ENCODE measurements at regions not wholly inside any gene's neighbourhood (a gene's known extent, or its start where the extent isn't known, plus 50 kb on each side); places are given as distances from the start of the nearest gene placed in this dataset.

DNA sequence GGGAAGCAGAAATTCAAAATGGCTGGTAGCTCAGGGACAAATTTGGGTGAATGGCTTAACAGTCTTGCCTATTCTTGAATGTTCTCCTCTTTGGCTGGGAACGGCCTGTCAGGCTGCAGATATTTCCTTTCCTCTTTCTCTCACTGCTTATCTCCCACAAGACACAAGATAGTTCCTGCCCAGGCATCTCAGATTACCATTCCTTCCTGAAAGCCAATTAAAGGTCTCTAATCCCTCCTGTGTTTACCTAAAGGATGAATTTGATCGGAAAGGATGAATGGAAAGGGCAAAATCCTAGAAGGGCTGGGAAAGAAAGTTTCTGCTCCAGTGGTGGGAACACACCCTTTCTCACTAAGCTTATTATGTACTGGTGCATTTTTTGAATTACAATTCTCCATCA lies 95.9 kb upstream of the JAG1 start:
- TF ChIP-seq CTCF (IDR thresholded peaks at IDR 0.05) = no peak
- no peak for TF ChIP-seq FOXK1 (CRISPR knock-in tag; IDR thresholded peaks at IDR 0.05)
- TF ChIP-seq, protein P1, sequence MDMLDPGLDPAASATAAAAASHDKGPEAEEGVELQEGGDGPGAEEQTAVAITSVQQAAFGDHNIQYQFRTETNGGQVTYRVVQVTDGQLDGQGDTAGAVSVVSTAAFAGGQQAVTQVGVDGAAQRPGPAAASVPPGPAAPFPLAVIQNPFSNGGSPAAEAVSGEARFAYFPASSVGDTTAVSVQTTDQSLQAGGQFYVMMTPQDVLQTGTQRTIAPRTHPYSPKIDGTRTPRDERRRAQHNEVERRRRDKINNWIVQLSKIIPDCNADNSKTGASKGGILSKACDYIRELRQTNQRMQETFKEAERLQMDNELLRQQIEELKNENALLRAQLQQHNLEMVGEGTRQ (CRISPR knock-in tag; IDR thresholded peaks at IDR 0.05) = no peak
- TF ChIP-seq E2F5 (CRISPR knock-in tag; IDR thresholded peaks at IDR 0.05) = no peak
- no peak for TF ChIP-seq ESRRA (CRISPR knock-in tag; IDR thresholded peaks at IDR 0.05; ENCODE audit: borderline replicate concordance)
- no peak for TF ChIP-seq TCF7 (CRISPR knock-in tag; IDR thresholded peaks at IDR 0.05; ENCODE audit: low read depth)
- no peak for TF ChIP-seq SMAD3 (CRISPR knock-in tag; IDR thresholded peaks at IDR 0.05; ENCODE audit: borderline replicate concordance)
